Keratinocyte (primary cell): ENCODE measurements at regions not wholly inside any gene's neighbourhood (a gene's known extent, or its start where the extent isn't known, plus 50 kb on each side); places are given as distances from the start of the nearest gene placed in this dataset.

Source experiments
- DNase-seq: peaks from one replicate; pipeline ENCODE4 v3.0.0-alpha.2; 2011; ENCODE audit warnings: low read depth, missing footprints, low spot score
- FAIRE-seq: peaks from 2 replicates; lab custom pipeline; 2011; peaks lifted over from hg19 to GRCh38; lab: Jason Lieb, UNC
- H2AFZ ChIP-seq: 2 replicates; pipeline ENCODE4 v1.6.0; 2012; ENCODE audit warnings: low read length, control low read depth, inconsistent platforms; ENCODE audit not compliant: control insufficient read depth
- H3K27ac ChIP-seq: 2 replicates; pipeline ENCODE4 v1.5.1; 2011; ENCODE audit warnings: low read length; ENCODE audit not compliant: control insufficient read depth, insufficient read depth
- H3K27me3 ChIP-seq: 3 replicates; pipeline ENCODE4 v1.6.0; 2011; ENCODE audit warnings: low read length; ENCODE audit not compliant: control insufficient read depth, insufficient read depth; ENCODE audit errors: extremely low read depth
- H3K36me3 ChIP-seq, 2 experiments: 2 replicates in 1 of 2; 3 replicates in 1 of 2; pipeline ENCODE4 v1.5.1; 2011; ENCODE audit warnings: low read length in 2 of 2, mild to moderate bottlenecking in 1 of 2; ENCODE audit not compliant: control insufficient read depth in 2 of 2, insufficient read depth in 2 of 2; ENCODE audit errors: extremely low read depth in 1 of 2
- H3K4me1 ChIP-seq: 3 replicates; pipeline ENCODE4 v1.5.1; 2011; ENCODE audit warnings: low read length; ENCODE audit not compliant: control insufficient read depth, insufficient read depth; ENCODE audit errors: extremely low read depth
- H3K4me2 ChIP-seq: 3 replicates; pipeline ENCODE4 v1.6.0; 2011; ENCODE audit warnings: low read depth, low read length; ENCODE audit not compliant: control insufficient read depth, insufficient read depth; ENCODE audit errors: extremely low read depth
- H3K4me3 ChIP-seq, 3 experiments: fragments of 200-600 bp in 1 of 3; sonication (generic) in 1 of 3; 2 replicates in 2 of 3; 3 replicates in 1 of 3; pipeline ENCODE4 v1.5.1; 2011 to 2016; ENCODE audit warnings: low read length in 3 of 3, mild to moderate bottlenecking in 3 of 3, control low read depth in 2 of 3, inconsistent platforms in 1 of 3, low read depth in 1 of 3, mixed read lengths in 1 of 3, mixed run types in 1 of 3, moderate library complexity in 1 of 3; ENCODE audit not compliant: control insufficient read depth in 2 of 3, insufficient read depth in 2 of 3; ENCODE audit errors: extremely low read depth in 1 of 3
- H3K79me2 ChIP-seq: 2 replicates; pipeline ENCODE4 v1.6.0; 2012; ENCODE audit warnings: low read length; ENCODE audit not compliant: control insufficient read depth, insufficient read depth
- H3K9ac ChIP-seq: 3 replicates; pipeline ENCODE4 v1.6.0; 2011; ENCODE audit warnings: low read length; ENCODE audit not compliant: control insufficient read depth, insufficient read depth; ENCODE audit errors: extremely low read depth
- H3K9me1 ChIP-seq: 3 replicates; pipeline ENCODE4 v1.6.0; 2011; ENCODE audit warnings: low read length; ENCODE audit not compliant: control insufficient read depth, insufficient read depth; ENCODE audit errors: extremely low read depth
- H3K9me3 ChIP-seq: 2 replicates; pipeline ENCODE4 v1.5.1; 2012; ENCODE audit warnings: low read depth, low read length; ENCODE audit not compliant: control insufficient read depth
- H4K20me1 ChIP-seq: 3 replicates; pipeline ENCODE4 v1.6.0; 2011; ENCODE audit warnings: low read length; ENCODE audit not compliant: control insufficient read depth, insufficient read depth; ENCODE audit errors: extremely low read depth
- CTCF ChIP-seq, 3 experiments: IDR thresholded peaks in 1 of 3; conservative IDR thresholded peaks in 1 of 3; optimal IDR thresholded peaks in 1 of 3; 2 replicates in 2 of 3; 3 replicates in 1 of 3; pipeline versions ENCODE3 to v1.5.1; 2011; ENCODE audit warnings: low read length in 3 of 3, mild to moderate bottlenecking in 3 of 3, moderate library complexity in 2 of 3, control low read depth in 1 of 3, inconsistent platforms in 1 of 3; ENCODE audit not compliant: insufficient read depth in 2 of 3; ENCODE audit errors: extremely low read depth in 1 of 3
- EZH2 ChIP-seq: IDR thresholded peaks from one replicate; pipeline ENCODE4 v1.6.1; 2012; ENCODE audit warnings: inconsistent platforms, mild to moderate bottlenecking, low read length, moderate library complexity
- dilution Hi-C: fragments of 300-500 bp; cut with MboI; formaldehyde crosslinking; loops from one replicate; pipeline ENCODE4 v1.7.0; 2020; ENCODE audit warnings: low sequenced_read_pairs; ENCODE audit not compliant: extremely low pct_ligation_motif_present

GRCh38 chr2:2762913-2763312 lies 431.8 kb upstream of the MYT1L start:
- no peak for DNase-seq
- Histone ChIP-seq H3K4me2 (peak overlapping the region; percentile 76), H3K9me3 (no peaks in the 10 kb centered on the region), H3K27ac (peak overlapping the region; percentile 64), H2AFZ (peak overlapping the region; percentile 80), H3K4me1 (peaks cover 16% of the 10 kb centered on the region), H3K9ac (peak overlapping the region; percentile 57), H3K9me1 (no peaks in the 10 kb centered on the region), H3K4me3 (no peak overlapping the region), H4K20me1 (no peaks in the 10 kb centered on the region), H3K79me2 (no peaks in the 10 kb centered on the region), H3K36me3 (no peaks in the 10 kb centered on the region), H3K27me3 (no peaks in the 10 kb centered on the region)
- FAIRE-seq, result no peak
- dilution Hi-C loops, result no loop called here
- no peak for TF ChIP-seq EZH2
- no peak for TF ChIP-seq CTCF (optimal IDR thresholded peaks at IDR 0.05 in 1 of 3, IDR thresholded peaks at IDR 0.05 in 1 of 3, conservative IDR thresholded peaks at IDR 0.05 in 1 of 3; ENCODE audit: extremely low read depth in 1 of 3, insufficient read depth in 2 of 3, low read length in 3 of 3)

GRCh38 chr2:2762166-2762908 lies 431.3 kb upstream of the MYT1L start:
- Histone ChIP-seq H3K4me3 (no peak overlapping the region), H3K9ac (no peak overlapping the region), H3K4me2 (no peak overlapping the region), H3K4me1 (peaks cover 16% of the 10 kb centered on the region), H3K36me3 (no peaks in the 10 kb centered on the region), H3K9me1 (no peaks in the 10 kb centered on the region), H3K27ac (no peak overlapping the region), H2AFZ (no peak overlapping the region), H3K27me3 (no peaks in the 10 kb centered on the region), H3K79me2 (no peaks in the 10 kb centered on the region), H3K9me3 (no peaks in the 10 kb centered on the region), H4K20me1 (no peaks in the 10 kb centered on the region)
- DNase-seq (no peak), FAIRE-seq (no peak)
- TF ChIP-seq CTCF (optimal IDR thresholded peaks at IDR 0.05 in 1 of 3, IDR thresholded peaks at IDR 0.05 in 1 of 3, conservative IDR thresholded peaks at IDR 0.05 in 1 of 3; ENCODE audit: extremely low read depth in 1 of 3, insufficient read depth in 2 of 3, low read length in 3 of 3) (no peak), EZH2 (no peak)
- dilution Hi-C loops, result no loop called here
